B cell (primary cell): ENCODE measurements at regions not wholly inside any gene's neighbourhood (a gene's known extent, or its start where the extent isn't known, plus 50 kb on each side); places are given as distances from the start of the nearest gene placed in this dataset.

Experiments used
- CTCF ChIP-seq: fragments of 200-600 bp; IDR thresholded peaks from one replicate; pipeline ENCODE4 v1.8.0; 2022; ENCODE audit warnings: antibody characterized with exemption, mild to moderate bottlenecking
- EZH2 ChIP-seq: IDR thresholded peaks from 2 replicates; pipeline ENCODE4 v1.6.1; 2012; ENCODE audit warnings: borderline replicate concordance, low read depth, mild to moderate bottlenecking, moderate library complexity, low read length; ENCODE audit not compliant: insufficient read depth, poor library complexity, severe bottlenecking

GRCh38 chr13:90984756-90985155 is 362.7 kb upstream of the MIR17HG start:
- no peak for TF ChIP-seq EZH2
- no peak for TF ChIP-seq CTCF
